ENCODE measurements at regions not wholly inside any gene's neighbourhood (a gene's known extent, or its start where the extent isn't known, plus 50 kb on each side); places are given as distances from the start of the nearest gene placed in this dataset.

DNA sequence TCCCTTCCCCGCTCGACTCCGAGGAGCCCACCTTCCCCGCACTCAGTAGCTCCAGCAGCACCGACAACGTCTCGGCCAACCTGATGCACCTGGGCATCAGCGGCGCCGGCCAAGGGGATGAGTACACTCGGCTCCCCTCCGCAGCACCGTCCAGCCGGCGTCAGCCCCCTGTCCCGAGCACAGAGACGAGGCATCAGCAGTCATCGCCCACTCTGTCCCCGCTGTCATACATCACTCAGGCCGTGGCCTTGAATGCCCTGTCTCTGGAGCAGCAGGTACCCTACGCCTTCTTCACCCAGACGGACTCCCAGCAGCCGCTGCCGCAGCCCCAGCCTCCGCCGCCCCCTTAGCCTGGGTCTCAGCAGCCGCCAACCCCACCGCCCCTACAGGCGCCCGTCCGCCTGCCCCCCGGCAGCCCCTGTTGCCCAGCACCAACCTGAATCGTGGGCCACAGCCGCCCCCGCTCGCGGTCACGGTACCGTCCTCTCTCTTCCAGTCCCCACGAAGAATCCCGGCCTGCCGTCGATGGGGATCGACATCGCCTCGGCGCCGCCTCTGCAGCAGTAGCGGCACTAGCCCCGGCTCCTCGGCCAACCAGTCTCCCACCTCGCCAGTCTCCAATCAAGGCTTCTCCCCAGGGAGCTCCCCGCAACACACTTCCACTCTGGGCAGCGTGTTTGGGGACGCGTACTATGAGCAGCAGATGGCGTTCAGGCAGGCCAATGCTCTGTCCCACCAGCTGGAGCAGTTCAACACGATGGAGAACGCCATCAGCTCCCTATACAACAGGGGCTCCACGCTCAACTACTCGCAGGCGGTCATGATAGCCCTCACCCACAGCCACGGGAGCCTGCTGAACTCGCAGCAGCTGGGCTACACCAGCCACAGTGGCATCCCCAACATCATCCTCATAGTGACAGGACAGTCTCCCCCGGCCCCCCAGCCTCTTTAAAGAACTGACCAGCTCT, 1195.9 kb upstream of the CHAC2 start:
- Histone ChIP-seq H3K4me3 (ENCODE audit: low read depth, low read length) (no peak overlapping the region), H3K27me3 (no peaks in the 10 kb centered on the region), H3K4me1 (no peaks in the 10 kb centered on the region), H3K36me3 (no peaks in the 10 kb centered on the region), H3K9me3 (no peaks in the 10 kb centered on the region)
- TF ChIP-seq, protein P1, sequence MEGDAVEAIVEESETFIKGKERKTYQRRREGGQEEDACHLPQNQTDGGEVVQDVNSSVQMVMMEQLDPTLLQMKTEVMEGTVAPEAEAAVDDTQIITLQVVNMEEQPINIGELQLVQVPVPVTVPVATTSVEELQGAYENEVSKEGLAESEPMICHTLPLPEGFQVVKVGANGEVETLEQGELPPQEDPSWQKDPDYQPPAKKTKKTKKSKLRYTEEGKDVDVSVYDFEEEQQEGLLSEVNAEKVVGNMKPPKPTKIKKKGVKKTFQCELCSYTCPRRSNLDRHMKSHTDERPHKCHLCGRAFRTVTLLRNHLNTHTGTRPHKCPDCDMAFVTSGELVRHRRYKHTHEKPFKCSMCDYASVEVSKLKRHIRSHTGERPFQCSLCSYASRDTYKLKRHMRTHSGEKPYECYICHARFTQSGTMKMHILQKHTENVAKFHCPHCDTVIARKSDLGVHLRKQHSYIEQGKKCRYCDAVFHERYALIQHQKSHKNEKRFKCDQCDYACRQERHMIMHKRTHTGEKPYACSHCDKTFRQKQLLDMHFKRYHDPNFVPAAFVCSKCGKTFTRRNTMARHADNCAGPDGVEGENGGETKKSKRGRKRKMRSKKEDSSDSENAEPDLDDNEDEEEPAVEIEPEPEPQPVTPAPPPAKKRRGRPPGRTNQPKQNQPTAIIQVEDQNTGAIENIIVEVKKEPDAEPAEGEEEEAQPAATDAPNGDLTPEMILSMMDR (IDR thresholded peaks at IDR 0.05; ENCODE audit: low read depth, low read length): no peak
- no peak for DNase-seq

DNA sequence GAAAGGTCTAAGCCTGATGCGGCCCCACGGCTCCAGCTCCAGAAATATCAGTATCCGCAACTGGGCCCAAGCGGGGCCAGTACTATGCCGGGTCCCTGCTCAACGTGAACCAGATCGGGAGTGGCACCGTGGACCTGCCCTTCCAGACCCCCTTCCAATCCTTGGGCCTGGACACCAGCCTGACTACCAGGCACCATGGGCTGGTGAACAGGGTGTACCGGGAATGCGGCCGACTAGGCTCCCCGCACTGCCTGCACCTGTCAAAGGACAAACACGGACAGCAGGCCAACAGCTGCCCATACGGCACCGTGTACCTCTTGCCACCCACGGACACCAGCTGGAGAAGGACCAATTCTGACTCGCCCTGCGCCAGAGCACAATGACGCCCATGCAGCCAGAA, 1196.9 kb upstream of the CHAC2 start:
- TF ChIP-seq, protein P1 (IDR thresholded peaks at IDR 0.05; ENCODE audit: low read depth, low read length): no peak
- H3K9me3 ChIP-seq: no peaks in the 10 kb centered on the region
- DNase-seq: no peak
- H3K4me1 ChIP-seq: no peaks in the 10 kb centered on the region
- no peak overlapping the region for H3K4me3 ChIP-seq (ENCODE audit: low read depth, low read length)
- no peaks in the 10 kb centered on the region for H3K36me3 ChIP-seq
- no peaks in the 10 kb centered on the region for H3K27me3 ChIP-seq

GRCh38 chr2:52563151-52563550, 1204.5 kb upstream of the CHAC2 start:
- Histone ChIP-seq H3K4me1 (no peaks in the 10 kb centered on the region), H3K27me3 (no peaks in the 10 kb centered on the region), H3K4me3 (ENCODE audit: low read depth, low read length) (no peak overlapping the region), H3K9me3 (no peaks in the 10 kb centered on the region), H3K36me3 (no peaks in the 10 kb centered on the region)
- DNase-seq: no peak
- TF ChIP-seq, protein P1 (IDR thresholded peaks at IDR 0.05; ENCODE audit: low read depth, low read length): no peak

DNA sequence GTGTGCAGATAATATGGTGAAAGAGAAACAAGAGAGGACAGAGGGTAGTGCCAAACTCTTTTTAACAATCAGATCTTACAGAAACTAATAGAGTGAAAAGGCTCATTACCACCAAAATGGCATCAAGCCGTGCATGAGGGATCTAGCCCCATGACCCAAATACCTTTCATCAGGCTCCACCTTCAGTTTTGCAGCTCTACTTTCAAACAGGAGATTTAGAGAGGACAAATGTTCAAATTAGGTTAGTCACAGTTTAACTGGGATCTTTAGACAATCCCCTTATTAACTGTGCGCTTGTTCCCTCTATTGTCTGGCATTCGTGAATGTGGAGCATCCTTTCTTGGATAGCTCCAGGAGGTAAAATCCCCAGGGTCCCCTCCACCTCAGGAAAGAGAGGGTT, 1209.3 kb upstream of the CHAC2 start:
- H3K4me3 ChIP-seq (ENCODE audit: low read depth, low read length): no peak overlapping the region
- no peaks in the 10 kb centered on the region for H3K36me3 ChIP-seq
- H3K9me3 ChIP-seq: no peaks in the 10 kb centered on the region
- TF ChIP-seq, protein P1 (IDR thresholded peaks at IDR 0.05; ENCODE audit: low read depth, low read length): no peak
- H3K4me1 ChIP-seq: no peaks in the 10 kb centered on the region
- no peak for DNase-seq
- no peaks in the 10 kb centered on the region for H3K27me3 ChIP-seq

GRCh38 chr2:52542297-52542696, 1225.3 kb upstream of the CHAC2 start:
- no peak overlapping the region for H3K4me3 ChIP-seq (ENCODE audit: low read depth, low read length)
- no peaks in the 10 kb centered on the region for H3K27me3 ChIP-seq
- TF ChIP-seq, protein P1 (IDR thresholded peaks at IDR 0.05; ENCODE audit: low read depth, low read length): no peak
- no peaks in the 10 kb centered on the region for H3K9me3 ChIP-seq
- H3K4me1 ChIP-seq: no peaks in the 10 kb centered on the region
- no peaks in the 10 kb centered on the region for H3K36me3 ChIP-seq
- DNase-seq: no peak

Measured in BE2C (cell line).